ENCODE measurements at regions not wholly inside any gene's neighbourhood (a gene's known extent, or its start where the extent isn't known, plus 50 kb on each side); places are given as distances from the start of the nearest gene placed in this dataset.

- no peak for DNase-seq (ENCODE audit: low spot score)
Measured at GRCh38 chr7:55629051-55629677, 56.9 kb upstream of the VOPP1 start.

- DNase-seq (ENCODE audit: low spot score), result no peak
Measured at GRCh38 chr7:55624813-55625212, 52.5 kb upstream of the VOPP1 start.

GRCh38 chr7:55623617-55624016 is 51.3 kb upstream of the VOPP1 start:
- DNase-seq (ENCODE audit: low spot score), result no peak

- DNase-seq (ENCODE audit: low spot score), result no peak
Measured at GRCh38 chr7:55622241-55622640, 49.9 kb upstream of the VOPP1 start.
